ENCODE measurements at regions not wholly inside any gene's neighbourhood (a gene's known extent, or its start where the extent isn't known, plus 50 kb on each side); places are given as distances from the start of the nearest gene placed in this dataset.

DNA sequence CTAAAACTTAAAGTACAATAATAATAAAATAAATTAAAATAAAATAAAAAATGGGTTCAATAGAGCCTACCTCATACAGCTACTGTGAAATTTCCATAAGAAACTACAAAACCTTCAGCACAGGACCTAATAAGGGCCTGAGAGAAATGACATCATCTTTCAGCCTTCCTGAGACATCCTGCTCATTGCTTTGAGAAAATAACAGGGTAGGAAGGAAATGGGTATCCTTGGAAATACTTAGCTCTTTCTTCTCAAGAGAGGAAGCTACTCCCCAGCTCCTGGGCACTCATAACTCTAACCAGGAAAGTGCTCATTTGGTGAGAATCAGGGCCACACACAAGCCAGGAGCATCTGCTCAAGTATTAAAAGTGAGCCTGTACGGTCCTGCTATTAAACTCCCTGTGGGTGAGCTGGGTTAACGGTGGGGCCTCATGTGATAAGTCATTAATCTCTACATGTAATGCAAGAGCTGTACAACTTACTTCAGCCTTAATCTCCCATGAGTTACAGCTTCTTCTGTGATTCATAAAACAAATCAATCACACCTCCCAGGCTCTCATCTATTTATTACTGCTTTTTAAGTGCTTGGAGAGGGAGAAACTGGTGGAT, 141.4 kb downstream of the MAFB start:
- TF ChIP-seq POLR2A (IDR thresholded peaks at IDR 0.05), result no peak
- no peak for TF ChIP-seq CTCF (IDR thresholded peaks at IDR 0.05)
